HEK293 (cell line): ENCODE measurements at regions not wholly inside any gene's neighbourhood (a gene's known extent, or its start where the extent isn't known, plus 50 kb on each side); places are given as distances from the start of the nearest gene placed in this dataset.

Source experiments
- KLF9 ChIP-seq: fragments of 450-650 bp; formaldehyde crosslinking; IDR thresholded peaks from 2 replicates; pipeline ENCODE4 v1.5.1; 2016; ENCODE audit warnings: missing biosample characterization, missing genetic modification characterization, low read depth
- ZNF155 ChIP-seq: fragments of 450-650 bp; formaldehyde crosslinking; IDR thresholded peaks from 2 replicates; pipeline ENCODE4 v1.5.1; 2016; ENCODE audit warnings: missing biosample characterization, missing genetic modification characterization
- ZNF274 ChIP-seq, 2 experiments: fragments of 200-500 bp in 1 of 2; fragments of 450-650 bp in 1 of 2; sonication (Bioruptor generic) in 1 of 2; formaldehyde crosslinking in 1 of 2; IDR thresholded peaks; 2 replicates each; pipeline versions ENCODE4 v1.5.1 to v1.6.1; 2014 to 2016; ENCODE audit warnings: borderline replicate concordance in 1 of 2, inconsistent platforms in 1 of 2, low read length in 1 of 2, missing biosample characterization in 1 of 2, missing genetic modification characterization in 1 of 2
- ZSCAN30 ChIP-seq: fragments of 450-650 bp; IDR thresholded peaks from 2 replicates; pipeline ENCODE4 v1.5.1; 2018; ENCODE audit warnings: missing biosample characterization, mild to moderate bottlenecking, missing genetic modification characterization, moderate library complexity
- TF ChIP-seq, protein P1 (sequence below): fragments of 450-650 bp; formaldehyde crosslinking; IDR thresholded peaks from 2 replicates; pipeline ENCODE4 v1.5.1; 2016; ENCODE audit warnings: missing biosample characterization, missing genetic modification characterization

GRCh38 chr10:3248526-3249306, 76.1 kb upstream of the PITRM1 start:
- TF ChIP-seq ZNF155 (tag by site-specific recombination) (no peak), ZSCAN30 (tag by site-specific recombination) (no peak), ZNF274 (IDR thresholded peaks at IDR 0.05; ENCODE audit: low read length) (no peak), ZNF274 (tag by site-specific recombination; IDR thresholded peaks at IDR 0.05; ENCODE audit: borderline replicate concordance) (no peak), KLF9 (peak; percentile 25; the same call in 1 of the 2 replicates)
- TF ChIP-seq, protein P1, sequence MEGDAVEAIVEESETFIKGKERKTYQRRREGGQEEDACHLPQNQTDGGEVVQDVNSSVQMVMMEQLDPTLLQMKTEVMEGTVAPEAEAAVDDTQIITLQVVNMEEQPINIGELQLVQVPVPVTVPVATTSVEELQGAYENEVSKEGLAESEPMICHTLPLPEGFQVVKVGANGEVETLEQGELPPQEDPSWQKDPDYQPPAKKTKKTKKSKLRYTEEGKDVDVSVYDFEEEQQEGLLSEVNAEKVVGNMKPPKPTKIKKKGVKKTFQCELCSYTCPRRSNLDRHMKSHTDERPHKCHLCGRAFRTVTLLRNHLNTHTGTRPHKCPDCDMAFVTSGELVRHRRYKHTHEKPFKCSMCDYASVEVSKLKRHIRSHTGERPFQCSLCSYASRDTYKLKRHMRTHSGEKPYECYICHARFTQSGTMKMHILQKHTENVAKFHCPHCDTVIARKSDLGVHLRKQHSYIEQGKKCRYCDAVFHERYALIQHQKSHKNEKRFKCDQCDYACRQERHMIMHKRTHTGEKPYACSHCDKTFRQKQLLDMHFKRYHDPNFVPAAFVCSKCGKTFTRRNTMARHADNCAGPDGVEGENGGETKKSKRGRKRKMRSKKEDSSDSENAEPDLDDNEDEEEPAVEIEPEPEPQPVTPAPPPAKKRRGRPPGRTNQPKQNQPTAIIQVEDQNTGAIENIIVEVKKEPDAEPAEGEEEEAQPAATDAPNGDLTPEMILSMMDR (tag by site-specific recombination), result no peak
